Endothelial cell of hepatic sinusoid (primary cell): ENCODE measurements at regions not wholly inside any gene's neighbourhood (a gene's known extent, or its start where the extent isn't known, plus 50 kb on each side); places are given as distances from the start of the nearest gene placed in this dataset.
"Not testable (repeated sequence)": the region's sequence is repeated elsewhere in the genome, so short reads cannot be mapped to it uniquely, and the experiment has no call there.

ENCODE experiments used
- in situ Hi-C: cut with HindIII; loops from 2 replicates; pipeline ENCODE4 v1.10.0; 2017; ENCODE audit warnings: low sequenced_read_pairs

- in situ Hi-C loops = no loop called here
Measured at GRCh38 chr7:153185936-153186335, 426.4 kb downstream of the ACTR3B start.

GRCh38 chr7:153188161-153188560, 428.6 kb downstream of the ACTR3B start:
- in situ Hi-C loops = no loop called here

GRCh38 chr7:153188630-153189029, 429.1 kb downstream of the ACTR3B start:
- in situ Hi-C loops = no loop called here

- in situ Hi-C loops = no loop called here
Measured at GRCh38 chr7:153190452-153190851, 430.9 kb downstream of the ACTR3B start.

- in situ Hi-C loops = no loop called here
Measured at GRCh38 chr7:153190986-153191385, 431.4 kb downstream of the ACTR3B start.

GRCh38 chr7:153193144-153193595, 433.6 kb downstream of the ACTR3B start:
- in situ Hi-C loops = no loop called here

- in situ Hi-C loops = no loop called here
Measured at GRCh38 chr7:153217032-153217431, 457.5 kb downstream of the ACTR3B start.

- in situ Hi-C loops = no loop called here
Measured at GRCh38 chr7:153224890-153225289, 465.3 kb downstream of the ACTR3B start.

- in situ Hi-C loops = not testable (repeated sequence)
Measured at GRCh38 chr7:153245136-153245535, 485.6 kb downstream of the ACTR3B start.

- in situ Hi-C loops = no loop called here
Measured at GRCh38 chr7:153245809-153246208, 486.3 kb downstream of the ACTR3B start.

- in situ Hi-C loops = no loop called here
Measured at GRCh38 chr7:153247926-153248325, 488.4 kb downstream of the ACTR3B start.

- in situ Hi-C loops = no loop called here
Measured at GRCh38 chr7:153258686-153259085, 499.1 kb downstream of the ACTR3B start.

- in situ Hi-C loops = no loop called here
Measured at GRCh38 chr7:153276394-153276793, 516.8 kb downstream of the ACTR3B start.

- in situ Hi-C loops = no loop called here
Measured at GRCh38 chr7:153286763-153287162, 527.2 kb downstream of the ACTR3B start.

- in situ Hi-C loops = no loop called here
Measured at GRCh38 chr7:153290066-153290465, 530.5 kb downstream of the ACTR3B start.

GRCh38 chr7:153297141-153297540, 537.6 kb downstream of the ACTR3B start:
- in situ Hi-C loops = no loop called here

GRCh38 chr7:153301936-153302335, 542.4 kb downstream of the ACTR3B start:
- in situ Hi-C loops = no loop called here

GRCh38 chr7:153320005-153320404, 560.5 kb downstream of the ACTR3B start:
- in situ Hi-C loops = no loop called here

- in situ Hi-C loops = no loop called here
Measured at GRCh38 chr7:153320681-153321080, 561.1 kb downstream of the ACTR3B start.

- in situ Hi-C loops = no loop called here
Measured at GRCh38 chr7:153322991-153323390, 563.4 kb downstream of the ACTR3B start.

- in situ Hi-C loops = no loop called here
Measured at GRCh38 chr7:153324094-153324493, 564.5 kb downstream of the ACTR3B start.

GRCh38 chr7:153327683-153328082, 568.1 kb downstream of the ACTR3B start:
- in situ Hi-C loops = no loop called here

GRCh38 chr7:153331427-153331826, 571.9 kb downstream of the ACTR3B start:
- in situ Hi-C loops = no loop called here

GRCh38 chr7:153354071-153354470, 594.5 kb downstream of the ACTR3B start:
- in situ Hi-C loops = no loop called here
